ENCODE measurements at regions not wholly inside any gene's neighbourhood (a gene's known extent, or its start where the extent isn't known, plus 50 kb on each side); places are given as distances from the start of the nearest gene placed in this dataset.

DNA sequence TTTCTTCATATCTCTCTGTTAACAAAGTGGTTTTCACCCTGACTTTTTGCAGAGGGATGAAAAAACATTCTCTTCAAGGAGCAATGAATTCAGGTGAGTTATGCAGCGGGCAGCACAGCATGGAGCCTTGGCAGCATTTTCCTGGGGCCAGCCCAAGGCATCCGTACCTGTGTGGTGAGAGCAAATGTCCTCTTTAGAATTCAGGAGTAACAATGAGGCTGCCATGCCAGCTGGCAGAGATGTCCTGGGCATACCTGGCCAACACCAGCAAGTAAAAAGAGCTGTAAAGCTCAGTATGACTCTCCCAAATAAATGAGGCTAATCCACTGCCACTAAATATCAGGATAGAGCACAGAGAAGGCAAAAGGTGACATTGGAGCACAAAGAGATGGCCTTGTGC, 277.6 kb upstream of the TRPC7 start:
- 30% methylated on average over 2 of the region's 2 CpGs for WGBS (ENCODE audit: low lambda C conversion rate)
- peaks cover 5% of the 10 kb centered on the region; the same call in 1 of the 2 replicates for H3K27me3 ChIP-seq (ENCODE audit: insufficient read depth)

DNA sequence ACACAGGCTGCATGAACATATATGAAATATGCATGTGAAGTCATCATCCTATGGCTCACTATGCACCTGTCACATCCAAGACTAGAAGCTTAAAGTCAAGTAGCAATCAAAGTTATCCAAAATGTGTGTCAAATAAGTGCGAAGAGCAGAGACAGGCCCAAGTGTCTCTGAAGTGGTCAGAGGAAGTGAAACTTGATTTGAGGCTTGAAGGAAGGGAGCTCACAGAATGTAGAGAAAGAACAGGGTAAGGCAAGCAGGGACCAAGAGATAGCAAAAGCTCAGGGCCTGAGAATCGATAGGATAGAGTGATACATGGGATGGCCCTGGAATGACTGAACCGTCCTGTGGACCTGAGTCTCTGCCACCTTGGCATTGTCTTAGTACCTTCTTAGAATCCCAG, 274.3 kb upstream of the TRPC7 start:
- peaks cover 5% of the 10 kb centered on the region; the same call in 1 of the 2 replicates for H3K27me3 ChIP-seq (ENCODE audit: insufficient read depth)
- CTCF ChIA-PET: interaction anchor here (1.2 kb wide), 1 partner anchor 390 kb away, joined by 4 read pairs; no protein-coding TSS in a partner anchor
- TF ChIP-seq ELF1 (IDR thresholded peaks at IDR 0.05): no peak
- TF ChIP-seq RAD21 (IDR thresholded peaks at IDR 0.05; ENCODE audit: low read length): no peak
- no peak for TF ChIP-seq REST (IDR thresholded peaks at IDR 0.05; ENCODE audit: low read depth, low read length)
- no peak for TF ChIP-seq USF2 (IDR thresholded peaks at IDR 0.05; ENCODE audit: borderline replicate concordance, low read depth, low read length)
- TF ChIP-seq EP300 (IDR thresholded peaks at IDR 0.05; ENCODE audit: borderline replicate concordance in 1 of 2, low read depth in 1 of 2, low read length in 1 of 2): no peak
- no peak for TF ChIP-seq GATA2 (CRISPR knock-in tag; IDR thresholded peaks at IDR 0.05)
- TF ChIP-seq JUND (IDR thresholded peaks at IDR 0.05): no peak
- TF ChIP-seq FOXM1 (IDR thresholded peaks at IDR 0.05; ENCODE audit: low read depth): no peak
- no peak for TF ChIP-seq FOSL2 (IDR thresholded peaks at IDR 0.05; ENCODE audit: borderline replicate concordance, low read depth)
- no peak for TF ChIP-seq RXRA (IDR thresholded peaks at IDR 0.05; ENCODE audit: borderline replicate concordance, low read depth)
- TF ChIP-seq, protein P1, sequence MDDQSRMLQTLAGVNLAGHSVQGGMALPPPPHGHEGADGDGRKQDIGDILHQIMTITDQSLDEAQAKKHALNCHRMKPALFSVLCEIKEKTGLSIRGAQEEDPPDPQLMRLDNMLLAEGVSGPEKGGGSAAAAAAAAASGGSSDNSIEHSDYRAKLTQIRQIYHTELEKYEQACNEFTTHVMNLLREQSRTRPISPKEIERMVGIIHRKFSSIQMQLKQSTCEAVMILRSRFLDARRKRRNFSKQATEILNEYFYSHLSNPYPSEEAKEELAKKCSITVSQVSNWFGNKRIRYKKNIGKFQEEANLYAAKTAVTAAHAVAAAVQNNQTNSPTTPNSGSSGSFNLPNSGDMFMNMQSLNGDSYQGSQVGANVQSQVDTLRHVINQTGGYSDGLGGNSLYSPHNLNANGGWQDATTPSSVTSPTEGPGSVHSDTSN (IDR thresholded peaks at IDR 0.05): no peak
- TF ChIP-seq RCOR1 (IDR thresholded peaks at IDR 0.05; ENCODE audit: low read length): no peak
- no peaks in the 10 kb centered on the region for H3K4me1 ChIP-seq (ENCODE audit: control insufficient read depth in 1 of 2, insufficient read depth in 2 of 2, low read depth in 1 of 2, low read length in 1 of 2)
- H3K79me2 ChIP-seq (ENCODE audit: insufficient read depth): no peaks in the 10 kb centered on the region
- DNase-seq: no peak
- no peaks in the 10 kb centered on the region for H3K9me3 ChIP-seq
- POLR2A ChIA-PET: no interaction called here
- H3F3A ChIP-seq (replicated peaks; ENCODE audit: insufficient read depth): no peaks in the 10 kb centered on the region
- H3K4me3 ChIP-seq (ENCODE audit: low read depth in 2 of 2, low read length in 1 of 2): no peak overlapping the region
- no peaks in the 10 kb centered on the region for H4K20me1 ChIP-seq (ENCODE audit: insufficient read depth)
- no peak overlapping the region for H2AFZ ChIP-seq (ENCODE audit: low read depth)
- no peak overlapping the region for H3K27ac ChIP-seq (ENCODE audit: low read depth in 2 of 2, low read length in 1 of 2)
- no peak overlapping the region for H3K4me2 ChIP-seq
- H3K9me2 ChIP-seq: no peaks in the 10 kb centered on the region
- H3K9ac ChIP-seq: no peak overlapping the region
- no peaks in the 10 kb centered on the region for H3K36me3 ChIP-seq (replicated peaks in 1 of 2; ENCODE audit: control insufficient read depth in 1 of 2, insufficient read depth in 2 of 2, low read length in 1 of 2)
- 63% methylated on average over 3 of the region's 3 CpGs for WGBS (ENCODE audit: low lambda C conversion rate)

More for the DNA sequence above, 277.6 kb upstream of the TRPC7 start:
- no peak overlapping the region for H3K27ac ChIP-seq (ENCODE audit: low read depth in 2 of 2, low read length in 1 of 2)
- CTCF ChIA-PET: no interaction called here
- H3K4me3 ChIP-seq (ENCODE audit: low read depth in 2 of 2, low read length in 1 of 2): no peak overlapping the region
- no peak overlapping the region for H3K4me2 ChIP-seq
- H2AFZ ChIP-seq (ENCODE audit: low read depth): no peak overlapping the region
- H3K4me1 ChIP-seq (ENCODE audit: control insufficient read depth in 1 of 2, insufficient read depth in 2 of 2, low read depth in 1 of 2, low read length in 1 of 2): no peaks in the 10 kb centered on the region
- H4K20me1 ChIP-seq (ENCODE audit: insufficient read depth): no peaks in the 10 kb centered on the region
- DNase-seq: no peak
- TF ChIP-seq POLR2AphosphoS5 (IDR thresholded peaks at IDR 0.05; ENCODE audit: low read depth, low read length) (no peak), EP300 (IDR thresholded peaks at IDR 0.05; ENCODE audit: borderline replicate concordance in 1 of 2, low read depth in 1 of 2, low read length in 1 of 2) (no peak), TAF1 (IDR thresholded peaks at IDR 0.05; ENCODE audit: borderline replicate concordance, low read depth, low read length) (no peak)
- no peaks in the 10 kb centered on the region for H3K36me3 ChIP-seq (replicated peaks in 1 of 2; ENCODE audit: control insufficient read depth in 1 of 2, insufficient read depth in 2 of 2, low read length in 1 of 2)
- H3K9me2 ChIP-seq: no peaks in the 10 kb centered on the region
- POLR2A ChIA-PET: no interaction called here
- H3K79me2 ChIP-seq (ENCODE audit: insufficient read depth): no peaks in the 10 kb centered on the region
- no peaks in the 10 kb centered on the region for H3K9me3 ChIP-seq
- no peaks in the 10 kb centered on the region for H3F3A ChIP-seq (replicated peaks; ENCODE audit: insufficient read depth)
- H3K9ac ChIP-seq: no peak overlapping the region

Measured in SK-N-SH (cell line).